CD8-positive, alpha-beta memory T cell (primary cell): ENCODE measurements at regions not wholly inside any gene's neighbourhood (a gene's known extent, or its start where the extent isn't known, plus 50 kb on each side); places are given as distances from the start of the nearest gene placed in this dataset.

ENCODE experiments used
- CTCF ChIA-PET: fragments of 350-600 bp; sonication (Branson Sonifier 250); formaldehyde crosslinking; loops from one replicate; lab custom pipeline; 2021; ENCODE audit warnings: antibody characterized with exemption; lab: Charles Lee
- POLR2A ChIA-PET: fragments of 350-600 bp; sonication (Branson Sonifier 250); formaldehyde crosslinking; loops from one replicate; lab custom pipeline; 2021; ENCODE audit warnings: antibody characterized with exemption; lab: Charles Lee
- DNase-seq, 5 donors: peaks; one replicate each; pipeline versions ENCODE4 v3.0.0 to v3.0.0-alpha.2; 2020 to 2022; ENCODE audit warnings: mixed read lengths in 1 of 5
- H3K27ac ChIP-seq: one replicate; pipeline ENCODE4 v1.7.0; 2013; ENCODE audit warnings: low read depth, mild to moderate bottlenecking, low read length, moderate library complexity
- H3K27me3 ChIP-seq: 2 replicates; pipeline ENCODE4 v1.7.0; 2013; ENCODE audit warnings: low read length, mild to moderate bottlenecking; ENCODE audit not compliant: insufficient read depth, poor library complexity, severe bottlenecking
- H3K36me3 ChIP-seq: 2 replicates; pipeline ENCODE4 v1.7.0; 2013; ENCODE audit warnings: mild to moderate bottlenecking, low read length, moderate library complexity; ENCODE audit not compliant: insufficient read depth
- H3K4me1 ChIP-seq: 2 replicates; pipeline ENCODE4 v1.7.0; 2013; ENCODE audit warnings: mild to moderate bottlenecking, low read length, moderate library complexity; ENCODE audit not compliant: insufficient read depth
- H3K4me3 ChIP-seq: 2 replicates; pipeline ENCODE4 v1.7.0; 2013; ENCODE audit warnings: mild to moderate bottlenecking, low read length
- H3K9me3 ChIP-seq: 2 replicates; pipeline ENCODE4 v1.7.0; 2013; ENCODE audit warnings: mild to moderate bottlenecking, low read length
- H3K27ac Mint-ChIP-seq, 8 donors: one replicate each; pipeline ENCODE4 v1.8.0; 2020 to 2021; ENCODE audit warnings: mixed read lengths in 8 of 8, mild to moderate bottlenecking in 6 of 8, inconsistent platforms in 3 of 8, moderate library complexity in 3 of 8
- H3K27me3 Mint-ChIP-seq, 2 donors: one replicate each; pipeline ENCODE4 v1.8.0; 2020 to 2021; ENCODE audit warnings: mixed read lengths in 2 of 2, mild to moderate bottlenecking in 1 of 2, moderate library complexity in 1 of 2
- H3K36me3 Mint-ChIP-seq, 3 donors: one replicate each; pipeline ENCODE4 v1.8.0; 2020 to 2021; ENCODE audit warnings: mixed read lengths in 3 of 3, inconsistent platforms in 1 of 3, mild to moderate bottlenecking in 1 of 3
- H3K4me1 Mint-ChIP-seq, 3 donors: one replicate each; pipeline ENCODE4 v1.8.0; 2020 to 2021; ENCODE audit warnings: mixed read lengths in 3 of 3, inconsistent platforms in 1 of 3, mild to moderate bottlenecking in 1 of 3
- H3K4me3 Mint-ChIP-seq, 7 donors: one replicate each; pipeline ENCODE4 v1.8.0; 2020 to 2021; ENCODE audit warnings: mixed read lengths in 7 of 7, mild to moderate bottlenecking in 6 of 7, moderate library complexity in 4 of 7, inconsistent platforms in 2 of 7
- H3K9me3 Mint-ChIP-seq, 5 donors: one replicate each; pipeline ENCODE4 v1.8.0; 2020 to 2022; ENCODE audit warnings: mixed read lengths in 5 of 5, mild to moderate bottlenecking in 3 of 5, moderate library complexity in 2 of 5, inconsistent platforms in 1 of 5

DNA sequence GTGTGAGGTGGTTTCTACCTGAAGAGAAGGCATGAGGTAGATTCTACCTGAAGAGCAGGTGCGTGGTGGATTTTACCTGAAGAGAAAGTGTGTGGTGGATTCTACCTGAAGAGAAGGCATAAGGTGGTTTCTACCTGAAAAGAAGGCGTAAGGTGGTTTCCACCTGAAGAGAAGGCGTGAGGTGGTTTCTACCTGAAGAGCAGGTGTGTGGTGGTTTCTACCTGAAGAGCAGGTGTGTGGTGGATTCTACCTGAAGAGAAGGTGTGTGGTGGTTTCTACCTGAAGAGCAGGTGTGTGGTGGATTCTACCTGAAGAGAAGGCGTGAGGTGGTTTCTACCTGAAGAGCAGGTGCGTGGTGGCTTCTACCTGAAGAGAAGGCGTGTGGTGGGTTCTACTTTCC lies 192.8 kb downstream of the MED10 start:
- Mint-ChIP-seq H3K27me3 (peaks cover 3 to 4% of the 10 kb centered on the region in 2 donors), H3K36me3 (no peaks in the 10 kb centered on the region), H3K27ac (no peak overlapping the region), H3K4me1 (no peaks in the 10 kb centered on the region), H3K4me3 (peak overlapping the region in 1 of 7 donors; percentile 12), H3K9me3 (peaks cover 0 to 5% (median 0%) of the 10 kb centered on the region in 5 donors)
- H3K4me3 ChIP-seq: no peak overlapping the region
- no peaks in the 10 kb centered on the region for H3K9me3 ChIP-seq
- no peaks in the 10 kb centered on the region for H3K36me3 ChIP-seq
- ChIA-PET CTCF (no interaction called here), POLR2A (no interaction called here)
- no peak overlapping the region for H3K27ac ChIP-seq
- no peaks in the 10 kb centered on the region for H3K27me3 ChIP-seq
- no peaks in the 10 kb centered on the region for H3K4me1 ChIP-seq
- no peak for DNase-seq

DNA sequence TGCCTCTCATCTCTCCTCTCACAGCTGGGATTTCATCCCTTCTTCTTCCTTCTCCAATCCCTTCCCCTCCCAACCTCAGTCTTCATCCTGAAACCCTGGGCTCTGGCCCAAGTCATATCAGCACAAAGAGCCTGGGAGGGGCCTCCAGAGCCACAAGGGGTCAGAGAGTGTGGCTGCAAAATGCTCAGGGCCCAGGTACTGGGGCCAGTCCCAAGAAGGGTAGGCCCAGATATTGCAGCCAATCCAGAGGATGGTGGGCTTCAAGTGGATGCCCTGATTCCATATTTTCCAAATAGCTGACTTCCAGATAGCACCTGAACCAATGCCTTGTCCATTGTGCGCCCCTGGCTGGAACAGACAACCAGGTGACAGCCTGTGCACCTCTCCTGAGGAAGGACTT lies 193.9 kb downstream of the MED10 start:
- Mint-ChIP-seq H3K27me3 (peaks cover 2 to 3% of the 10 kb centered on the region in 2 donors), H3K4me1 (no peaks in the 10 kb centered on the region), H3K9me3 (peaks cover 0 to 5% (median 0%) of the 10 kb centered on the region in 5 donors), H3K4me3 (no peak overlapping the region), H3K27ac (no peak overlapping the region), H3K36me3 (no peaks in the 10 kb centered on the region)
- POLR2A ChIA-PET: no interaction called here
- CTCF ChIA-PET: no interaction called here
- no peak overlapping the region for H3K27ac ChIP-seq
- no peak overlapping the region for H3K4me3 ChIP-seq
- H3K9me3 ChIP-seq: no peaks in the 10 kb centered on the region
- no peaks in the 10 kb centered on the region for H3K4me1 ChIP-seq
- H3K36me3 ChIP-seq: no peaks in the 10 kb centered on the region
- no peaks in the 10 kb centered on the region for H3K27me3 ChIP-seq
- DNase-seq: no peak

DNA sequence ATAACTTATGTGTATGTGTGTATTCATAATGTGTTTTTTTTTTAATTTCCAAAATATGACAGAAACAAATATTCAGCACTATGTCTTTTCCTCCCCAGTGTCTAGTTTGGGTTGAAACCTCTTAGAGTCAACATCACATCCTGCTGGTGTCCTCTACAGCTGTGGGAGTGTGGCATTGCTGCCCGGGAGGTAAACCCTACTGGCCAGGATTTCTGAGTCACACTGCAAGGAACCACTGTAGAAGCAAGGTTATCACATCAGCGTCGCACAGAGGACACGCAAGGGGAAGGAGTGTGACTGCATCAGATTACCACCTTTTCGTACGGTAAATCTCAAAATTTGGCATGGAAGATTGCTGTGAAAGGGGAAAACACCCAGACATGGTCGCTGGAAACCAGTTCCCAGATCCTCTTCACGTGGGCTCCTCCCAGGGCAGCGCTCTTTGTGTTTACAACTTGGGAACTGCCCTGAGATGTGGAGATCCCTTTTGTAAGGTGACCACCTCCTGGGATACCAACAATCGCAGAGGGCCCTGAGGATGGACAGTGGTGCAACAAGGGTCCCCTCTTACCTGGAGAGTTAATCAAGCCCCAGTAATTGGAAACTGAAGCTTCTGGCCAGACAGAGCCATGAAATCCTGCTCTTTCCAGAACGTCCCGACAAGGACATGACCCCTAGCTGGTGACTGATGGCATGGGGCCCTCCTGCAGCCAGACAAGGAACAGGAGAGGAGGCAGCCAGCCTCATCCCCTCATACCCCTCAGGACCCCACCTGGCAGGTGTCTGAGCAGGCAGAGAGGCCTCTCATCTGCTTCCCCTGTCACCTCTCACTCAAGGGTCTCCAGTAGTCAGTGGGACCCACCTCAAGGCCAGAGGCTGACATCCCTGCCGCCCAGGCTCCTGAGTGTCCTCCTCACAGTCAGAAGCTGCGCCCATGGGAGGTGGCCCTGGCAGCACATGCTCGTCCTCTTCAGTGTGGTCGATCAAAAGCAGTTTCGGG lies 194.7 kb downstream of the MED10 start:
- DNase-seq: no peak
- no peak overlapping the region for H3K27ac Mint-ChIP-seq
- no peaks in the 10 kb centered on the region for H3K27me3 ChIP-seq
- peaks cover 0 to 3% of the 10 kb centered on the region in 2 donors for H3K27me3 Mint-ChIP-seq
- ChIA-PET POLR2A (no interaction called here), CTCF (no interaction called here)
- H3K9me3 ChIP-seq: no peaks in the 10 kb centered on the region
- H3K36me3 Mint-ChIP-seq: no peaks in the 10 kb centered on the region
- H3K9me3 Mint-ChIP-seq: peaks cover 0 to 3% (median 0%) of the 10 kb centered on the region in 5 donors
- no peaks in the 10 kb centered on the region for H3K4me1 Mint-ChIP-seq
- no peaks in the 10 kb centered on the region for H3K36me3 ChIP-seq
- H3K4me1 ChIP-seq: no peaks in the 10 kb centered on the region
- H3K4me3 ChIP-seq: no peak overlapping the region
- no peak overlapping the region for H3K27ac ChIP-seq
- H3K4me3 Mint-ChIP-seq: no peak overlapping the region

DNA sequence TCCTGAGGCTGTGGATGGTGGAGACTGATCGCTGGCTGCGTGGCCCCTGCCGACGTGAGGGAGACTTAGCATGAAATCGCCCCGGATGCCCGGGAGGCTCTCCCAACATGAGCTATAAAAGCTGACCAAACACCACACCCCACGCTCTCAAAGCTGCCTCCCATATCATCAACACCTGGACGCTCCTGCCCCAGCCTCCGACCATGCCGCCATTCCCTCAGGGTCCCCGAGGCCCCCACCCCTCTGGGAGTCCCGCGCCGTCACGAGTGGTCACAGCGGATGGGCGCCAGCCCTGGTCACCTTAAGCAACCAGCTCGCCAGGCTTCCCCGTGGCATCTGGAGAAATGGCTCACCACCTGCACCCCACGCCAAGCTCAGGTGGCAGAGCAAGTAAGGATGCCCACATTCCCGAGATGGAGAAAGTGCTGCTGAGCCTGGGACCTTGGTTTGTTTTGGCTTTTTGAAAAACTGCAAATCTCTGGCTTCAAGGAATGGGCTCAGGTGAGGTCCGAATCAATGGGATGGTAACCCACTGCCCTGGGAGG lies 196.0 kb downstream of the MED10 start:
- ChIA-PET POLR2A (no interaction called here), CTCF (no interaction called here)
- peaks cover 0 to 3% of the 10 kb centered on the region in 2 donors for H3K27me3 Mint-ChIP-seq
- peak overlapping the region in 1 of 8 donors; percentile 37 for H3K27ac Mint-ChIP-seq
- no peak for DNase-seq
- peaks cover 0 to 3% (median under 1%) of the 10 kb centered on the region in 5 donors for H3K9me3 Mint-ChIP-seq
- no peaks in the 10 kb centered on the region for H3K36me3 Mint-ChIP-seq
- Histone ChIP-seq H3K9me3 (no peaks in the 10 kb centered on the region), H3K4me1 (no peaks in the 10 kb centered on the region), H3K36me3 (no peaks in the 10 kb centered on the region), H3K4me3 (no peak overlapping the region), H3K27ac (no peak overlapping the region), H3K27me3 (no peaks in the 10 kb centered on the region)
- H3K4me3 Mint-ChIP-seq: no peak overlapping the region
- H3K4me1 Mint-ChIP-seq: no peaks in the 10 kb centered on the region

DNA sequence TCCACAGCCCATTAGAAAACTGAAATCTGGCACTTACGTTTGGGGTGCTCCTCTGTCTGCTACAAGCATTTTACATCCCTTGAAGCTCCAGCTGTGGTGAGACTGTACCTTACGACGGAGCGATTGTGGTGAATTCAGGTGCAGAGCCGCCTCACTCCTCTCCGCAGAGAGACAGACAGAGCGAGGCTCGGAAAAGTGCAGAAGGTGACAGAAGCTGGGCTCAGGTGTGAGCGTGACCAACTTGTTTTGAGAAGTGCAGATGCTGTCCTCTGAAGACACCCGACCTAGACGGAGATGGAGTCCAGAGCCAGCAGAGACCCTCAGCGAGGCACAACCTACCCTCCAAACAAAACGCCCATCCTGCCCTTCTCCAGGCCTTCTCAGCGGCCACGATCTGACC lies 196.5 kb downstream of the MED10 start:
- peaks cover 0 to 4% (median 3%) of the 10 kb centered on the region in 5 donors for H3K9me3 Mint-ChIP-seq
- Histone ChIP-seq H3K9me3 (no peaks in the 10 kb centered on the region), H3K27ac (no peak overlapping the region), H3K4me1 (no peaks in the 10 kb centered on the region), H3K4me3 (no peak overlapping the region), H3K27me3 (no peaks in the 10 kb centered on the region), H3K36me3 (no peaks in the 10 kb centered on the region)
- DNase-seq: no peak
- H3K27me3 Mint-ChIP-seq: peaks cover 0 to 3% of the 10 kb centered on the region in 2 donors
- H3K4me3 Mint-ChIP-seq: no peak overlapping the region
- CTCF ChIA-PET: no interaction called here
- no peaks in the 10 kb centered on the region for H3K4me1 Mint-ChIP-seq
- POLR2A ChIA-PET: no interaction called here
- no peaks in the 10 kb centered on the region for H3K36me3 Mint-ChIP-seq
- peak overlapping the region in 1 of 8 donors; percentile 37 for H3K27ac Mint-ChIP-seq

DNA sequence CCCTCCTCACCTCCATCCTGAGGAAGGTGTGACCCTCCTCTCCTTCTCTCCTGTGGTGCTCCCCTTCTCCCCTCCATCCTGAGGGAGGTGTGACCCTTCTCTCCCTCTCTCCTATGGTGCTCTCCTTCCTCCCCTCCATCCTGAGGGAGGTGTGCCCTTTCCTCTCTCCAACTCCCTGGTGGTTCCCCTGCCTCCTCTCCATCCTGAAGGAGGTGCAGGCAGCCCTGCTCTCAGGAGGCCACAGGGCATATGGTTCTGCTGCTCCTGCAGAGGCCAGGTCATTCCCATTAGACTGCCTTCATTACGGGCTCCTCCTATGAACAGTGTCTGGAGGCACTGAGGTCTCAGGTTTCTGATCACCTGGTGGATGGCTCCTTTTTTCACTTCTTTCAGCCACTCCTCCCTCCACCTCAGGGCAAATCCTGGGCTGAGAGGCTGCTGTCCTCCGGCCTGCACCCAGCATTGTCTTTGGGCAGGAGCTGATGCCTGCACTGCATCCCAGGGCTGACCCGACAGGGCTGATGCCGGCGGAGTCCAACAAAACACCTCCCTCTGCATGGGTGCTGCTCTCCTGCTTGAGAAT lies 197.1 kb downstream of the MED10 start:
- Mint-ChIP-seq H3K9me3 (peaks cover 0 to 6% (median 3%) of the 10 kb centered on the region in 5 donors), H3K4me1 (no peaks in the 10 kb centered on the region), H3K27ac (no peak overlapping the region), H3K36me3 (no peaks in the 10 kb centered on the region), H3K4me3 (no peak overlapping the region), H3K27me3 (peaks cover 0 to 3% of the 10 kb centered on the region in 2 donors)
- no peaks in the 10 kb centered on the region for H3K36me3 ChIP-seq
- H3K27ac ChIP-seq: no peak overlapping the region
- H3K4me1 ChIP-seq: no peaks in the 10 kb centered on the region
- H3K9me3 ChIP-seq: no peaks in the 10 kb centered on the region
- no peak overlapping the region for H3K4me3 ChIP-seq
- ChIA-PET POLR2A (no interaction called here), CTCF (no interaction called here)
- DNase-seq: no peak
- H3K27me3 ChIP-seq: no peaks in the 10 kb centered on the region

DNA sequence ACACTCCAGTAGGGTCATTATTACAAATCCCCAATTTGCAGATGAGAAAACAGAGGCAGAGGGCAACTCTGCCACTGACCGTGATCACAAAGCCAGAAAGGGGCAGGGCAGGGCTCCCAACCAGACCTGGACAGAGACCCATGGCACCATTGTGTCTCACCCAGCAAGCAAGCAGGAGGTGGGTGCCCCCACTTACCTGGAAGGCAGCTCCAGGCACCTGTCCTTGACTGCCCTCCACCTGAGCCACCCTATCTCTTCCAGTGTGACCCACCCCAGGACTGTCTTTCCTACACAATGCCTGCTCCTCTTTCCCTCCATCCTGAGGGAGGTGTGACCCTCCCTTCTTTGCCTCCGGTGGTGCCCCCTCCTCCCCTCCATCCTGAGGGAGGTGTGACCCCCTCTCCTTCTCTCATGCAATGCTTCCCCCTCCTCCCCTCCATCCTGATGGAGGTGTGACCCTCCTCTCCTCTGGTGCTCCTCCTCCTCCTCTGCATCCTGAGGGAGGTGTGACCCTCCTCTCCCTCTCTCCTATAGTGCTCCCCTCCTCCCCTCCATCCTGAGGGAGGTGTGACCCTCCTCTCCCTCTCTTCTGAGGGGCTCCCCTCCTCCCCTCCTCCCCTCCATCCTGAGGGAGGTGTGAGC lies 198.0 kb downstream of the MED10 start:
- DNase-seq: no peak
- Histone ChIP-seq H3K4me3 (no peak overlapping the region), H3K9me3 (no peaks in the 10 kb centered on the region), H3K4me1 (no peaks in the 10 kb centered on the region), H3K27ac (no peak overlapping the region), H3K27me3 (no peaks in the 10 kb centered on the region), H3K36me3 (no peaks in the 10 kb centered on the region)
- Mint-ChIP-seq H3K9me3 (peaks cover 0 to 5% (median 3%) of the 10 kb centered on the region in 5 donors), H3K36me3 (no peaks in the 10 kb centered on the region), H3K27ac (peak overlapping the region in 1 of 8 donors; percentile 72), H3K4me3 (no peak overlapping the region), H3K27me3 (peaks cover 0 to 3% of the 10 kb centered on the region in 2 donors), H3K4me1 (no peaks in the 10 kb centered on the region)
- ChIA-PET POLR2A (no interaction called here), CTCF (no interaction called here)
